ENCODE measurements at regions not wholly inside any gene's neighbourhood (a gene's known extent, or its start where the extent isn't known, plus 50 kb on each side); places are given as distances from the start of the nearest gene placed in this dataset.

DNA sequence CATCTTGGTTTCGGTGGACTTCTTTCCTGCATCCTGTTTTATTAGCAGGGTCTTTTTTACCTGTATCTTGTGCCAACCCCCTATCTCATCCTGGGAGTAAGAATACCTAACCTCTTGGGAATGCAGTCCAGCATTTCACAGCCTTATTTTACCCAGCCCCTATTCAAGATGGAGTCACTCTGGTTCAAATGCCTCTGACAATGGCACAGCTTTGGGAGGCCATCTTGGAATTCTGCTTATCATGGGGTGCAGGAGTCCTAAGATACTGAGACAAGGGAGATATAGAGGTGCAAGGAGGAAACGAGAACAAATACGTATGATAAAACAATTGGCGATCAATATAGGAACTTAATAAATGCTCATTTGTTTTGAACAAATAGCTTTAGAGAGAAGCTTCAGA is 1682.2 kb upstream of the AGA start:
- intact Hi-C loops (cut with micrococcal nuclease; ENCODE audit: unreplicated experiment): no loop called here
- RAD21 ChIA-PET (ENCODE audit: unreplicated experiment): interaction anchor here (0.6 kb wide), 1 partner anchor 168 kb away, joined by 3 read pairs; no protein-coding TSS in a partner anchor
- in situ Hi-C loops (cut with MboI): no loop called here
- Histone ChIP-seq H3K4me1 (ENCODE audit: control insufficient read depth, insufficient read depth, low read length) (no peaks in the 10 kb centered on the region), H3K36me3 (ENCODE audit: control insufficient read depth in 2 of 2, insufficient read depth in 2 of 2, low read length in 1 of 2) (no peaks in the 10 kb centered on the region), H3K4me3 (no peak overlapping the region), H3K79me2 (ENCODE audit: control insufficient read depth, insufficient read depth, low read length) (no peaks in the 10 kb centered on the region), H3K4me2 (ENCODE audit: control insufficient read depth, insufficient read depth) (no peak overlapping the region), H3K27me3 (replicated peaks in 1 of 2; ENCODE audit: control insufficient read depth in 2 of 2, insufficient read depth in 2 of 2, low read length in 1 of 2) (no peaks in the 10 kb centered on the region), H4K20me1 (ENCODE audit: control insufficient read depth, insufficient read depth) (no peaks in the 10 kb centered on the region), H3K9ac (ENCODE audit: control insufficient read depth, insufficient read depth, low read length) (no peak overlapping the region), H3K9me3 (replicated peaks; ENCODE audit: control insufficient read depth, insufficient read depth, low read length) (no peaks in the 10 kb centered on the region), H2AFZ (ENCODE audit: control insufficient read depth, low read depth, low read length) (no peak overlapping the region), H3K27ac (ENCODE audit: control insufficient read depth, insufficient read depth) (no peak overlapping the region)
- 67% methylated on average over 4 of the region's 4 CpGs for WGBS (ENCODE audit: insufficient coverage, insufficient replicate concordance, low lambda C conversion rate, missing lambda C conversion rate)
- SMC1A ChIA-PET (ENCODE audit: uncharacterized antibody, unreplicated experiment): interaction anchor here (0.6 to 1.3 kb wide), 4 partner anchors 10 to 240 kb away, joined by 3 to 4 read pairs (median 4); no protein-coding TSS in a partner anchor
- CTCF ChIA-PET: interaction anchor here (0.6 to 1.2 kb wide), 4 partner anchors 11 to 483 kb away, joined by 3 to 5 read pairs (median 4); no protein-coding TSS in a partner anchor
- ATAC-seq (no peak), FAIRE-seq (no peak), DNase-seq (ENCODE audit: low read depth, low spot score) (no peak)
- TF ChIP-seq, protein P1, sequence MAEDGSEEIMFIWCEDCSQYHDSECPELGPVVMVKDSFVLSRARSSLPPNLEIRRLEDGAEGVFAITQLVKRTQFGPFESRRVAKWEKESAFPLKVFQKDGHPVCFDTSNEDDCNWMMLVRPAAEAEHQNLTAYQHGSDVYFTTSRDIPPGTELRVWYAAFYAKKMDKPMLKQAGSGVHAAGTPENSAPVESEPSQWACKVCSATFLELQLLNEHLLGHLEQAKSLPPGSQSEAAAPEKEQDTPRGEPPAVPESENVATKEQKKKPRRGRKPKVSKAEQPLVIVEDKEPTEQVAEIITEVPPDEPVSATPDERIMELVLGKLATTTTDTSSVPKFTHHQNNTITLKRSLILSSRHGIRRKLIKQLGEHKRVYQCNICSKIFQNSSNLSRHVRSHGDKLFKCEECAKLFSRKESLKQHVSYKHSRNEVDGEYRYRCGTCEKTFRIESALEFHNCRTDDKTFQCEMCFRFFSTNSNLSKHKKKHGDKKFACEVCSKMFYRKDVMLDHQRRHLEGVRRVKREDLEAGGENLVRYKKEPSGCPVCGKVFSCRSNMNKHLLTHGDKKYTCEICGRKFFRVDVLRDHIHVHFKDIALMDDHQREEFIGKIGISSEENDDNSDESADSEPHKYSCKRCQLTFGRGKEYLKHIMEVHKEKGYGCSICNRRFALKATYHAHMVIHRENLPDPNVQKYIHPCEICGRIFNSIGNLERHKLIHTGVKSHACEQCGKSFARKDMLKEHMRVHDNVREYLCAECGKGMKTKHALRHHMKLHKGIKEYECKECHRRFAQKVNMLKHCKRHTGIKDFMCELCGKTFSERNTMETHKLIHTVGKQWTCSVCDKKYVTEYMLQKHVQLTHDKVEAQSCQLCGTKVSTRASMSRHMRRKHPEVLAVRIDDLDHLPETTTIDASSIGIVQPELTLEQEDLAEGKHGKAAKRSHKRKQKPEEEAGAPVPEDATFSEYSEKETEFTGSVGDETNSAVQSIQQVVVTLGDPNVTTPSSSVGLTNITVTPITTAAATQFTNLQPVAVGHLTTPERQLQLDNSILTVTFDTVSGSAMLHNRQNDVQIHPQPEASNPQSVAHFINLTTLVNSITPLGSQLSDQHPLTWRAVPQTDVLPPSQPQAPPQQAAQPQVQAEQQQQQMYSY (CRISPR knock-in tag; IDR thresholded peaks at IDR 0.05): 0 out of 2 replicates have a peak, but pooled peaks have one; percentile 21
- TF ChIP-seq, protein P2, sequence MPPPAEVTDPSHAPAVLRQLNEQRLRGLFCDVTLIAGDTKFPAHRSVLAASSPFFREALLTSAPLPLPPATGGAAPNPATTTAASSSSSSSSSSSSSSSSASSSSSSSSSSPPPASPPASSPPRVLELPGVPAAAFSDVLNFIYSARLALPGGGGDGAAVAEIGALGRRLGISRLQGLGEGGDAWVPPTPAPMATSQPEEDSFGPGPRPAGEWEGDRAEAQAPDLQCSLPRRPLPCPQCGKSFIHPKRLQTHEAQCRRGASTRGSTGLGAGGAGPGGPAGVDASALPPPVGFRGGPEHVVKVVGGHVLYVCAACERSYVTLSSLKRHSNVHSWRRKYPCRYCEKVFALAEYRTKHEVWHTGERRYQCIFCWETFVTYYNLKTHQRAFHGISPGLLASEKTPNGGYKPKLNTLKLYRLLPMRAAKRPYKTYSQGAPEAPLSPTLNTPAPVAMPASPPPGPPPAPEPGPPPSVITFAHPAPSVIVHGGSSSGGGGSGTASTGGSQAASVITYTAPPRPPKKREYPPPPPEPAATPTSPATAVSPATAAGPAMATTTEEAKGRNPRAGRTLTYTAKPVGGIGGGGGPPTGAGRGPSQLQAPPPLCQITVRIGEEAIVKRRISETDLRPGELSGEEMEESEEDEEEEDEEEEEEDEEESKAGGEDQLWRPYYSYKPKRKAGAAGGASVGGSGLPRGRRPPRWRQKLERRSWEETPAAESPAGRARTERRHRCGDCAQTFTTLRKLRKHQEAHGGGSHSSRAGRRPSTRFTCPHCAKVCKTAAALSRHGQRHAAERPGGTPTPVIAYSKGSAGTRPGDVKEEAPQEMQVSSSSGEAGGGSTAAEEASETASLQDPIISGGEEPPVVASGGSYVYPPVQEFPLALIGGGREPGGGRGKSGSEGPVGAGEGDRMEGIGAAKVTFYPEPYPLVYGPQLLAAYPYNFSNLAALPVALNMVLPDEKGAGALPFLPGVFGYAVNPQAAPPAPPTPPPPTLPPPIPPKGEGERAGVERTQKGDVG (CRISPR knock-in tag; IDR thresholded peaks at IDR 0.05): peak; percentile 74; the same call in 1 of the 2 replicates
- TF ChIP-seq, protein P3, sequence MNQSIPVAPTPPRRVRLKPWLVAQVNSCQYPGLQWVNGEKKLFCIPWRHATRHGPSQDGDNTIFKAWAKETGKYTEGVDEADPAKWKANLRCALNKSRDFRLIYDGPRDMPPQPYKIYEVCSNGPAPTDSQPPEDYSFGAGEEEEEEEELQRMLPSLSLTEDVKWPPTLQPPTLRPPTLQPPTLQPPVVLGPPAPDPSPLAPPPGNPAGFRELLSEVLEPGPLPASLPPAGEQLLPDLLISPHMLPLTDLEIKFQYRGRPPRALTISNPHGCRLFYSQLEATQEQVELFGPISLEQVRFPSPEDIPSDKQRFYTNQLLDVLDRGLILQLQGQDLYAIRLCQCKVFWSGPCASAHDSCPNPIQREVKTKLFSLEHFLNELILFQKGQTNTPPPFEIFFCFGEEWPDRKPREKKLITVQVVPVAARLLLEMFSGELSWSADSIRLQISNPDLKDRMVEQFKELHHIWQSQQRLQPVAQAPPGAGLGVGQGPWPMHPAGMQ (IDR thresholded peaks at IDR 0.05; ENCODE audit: borderline replicate concordance): no peak
- TF ChIP-seq, protein P4, sequence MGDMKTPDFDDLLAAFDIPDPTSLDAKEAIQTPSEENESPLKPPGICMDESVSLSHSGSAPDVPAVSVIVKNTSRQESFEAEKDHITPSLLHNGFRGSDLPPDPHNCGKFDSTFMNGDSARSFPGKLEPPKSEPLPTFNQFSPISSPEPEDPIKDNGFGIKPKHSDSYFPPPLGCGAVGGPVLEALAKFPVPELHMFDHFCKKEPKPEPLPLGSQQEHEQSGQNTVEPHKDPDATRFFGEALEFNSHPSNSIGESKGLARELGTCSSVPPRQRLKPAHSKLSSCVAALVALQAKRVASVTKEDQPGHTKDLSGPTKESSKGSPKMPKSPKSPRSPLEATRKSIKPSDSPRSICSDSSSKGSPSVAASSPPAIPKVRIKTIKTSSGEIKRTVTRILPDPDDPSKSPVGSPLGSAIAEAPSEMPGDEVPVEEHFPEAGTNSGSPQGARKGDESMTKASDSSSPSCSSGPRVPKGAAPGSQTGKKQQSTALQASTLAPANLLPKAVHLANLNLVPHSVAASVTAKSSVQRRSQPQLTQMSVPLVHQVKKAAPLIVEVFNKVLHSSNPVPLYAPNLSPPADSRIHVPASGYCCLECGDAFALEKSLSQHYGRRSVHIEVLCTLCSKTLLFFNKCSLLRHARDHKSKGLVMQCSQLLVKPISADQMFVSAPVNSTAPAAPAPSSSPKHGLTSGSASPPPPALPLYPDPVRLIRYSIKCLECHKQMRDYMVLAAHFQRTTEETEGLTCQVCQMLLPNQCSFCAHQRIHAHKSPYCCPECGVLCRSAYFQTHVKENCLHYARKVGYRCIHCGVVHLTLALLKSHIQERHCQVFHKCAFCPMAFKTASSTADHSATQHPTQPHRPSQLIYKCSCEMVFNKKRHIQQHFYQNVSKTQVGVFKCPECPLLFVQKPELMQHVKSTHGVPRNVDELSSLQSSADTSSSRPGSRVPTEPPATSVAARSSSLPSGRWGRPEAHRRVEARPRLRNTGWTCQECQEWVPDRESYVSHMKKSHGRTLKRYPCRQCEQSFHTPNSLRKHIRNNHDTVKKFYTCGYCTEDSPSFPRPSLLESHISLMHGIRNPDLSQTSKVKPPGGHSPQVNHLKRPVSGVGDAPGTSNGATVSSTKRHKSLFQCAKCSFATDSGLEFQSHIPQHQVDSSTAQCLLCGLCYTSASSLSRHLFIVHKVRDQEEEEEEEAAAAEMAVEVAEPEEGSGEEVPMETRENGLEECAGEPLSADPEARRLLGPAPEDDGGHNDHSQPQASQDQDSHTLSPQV (IDR thresholded peaks at IDR 0.05): peak; percentile 65; the same call in 1 of the 2 replicates
- BruUV-seq (replicated peaks): no TSS peak
- POLR2A ChIA-PET: interaction anchor here (0.7 kb wide), 1 partner anchor 1689 kb away, joined by 3 read pairs; no protein-coding TSS in a partner anchor

All from GM12878 (cell line).